Psoas muscle (tissue), 7 donors: ENCODE measurements at regions not wholly inside any gene's neighbourhood (a gene's known extent, or its start where the extent isn't known, plus 50 kb on each side); places are given as distances from the start of the nearest gene placed in this dataset.

Source experiments
- ATAC-seq, 4 donors: fragments of 200-7000 bp; cut with Tn5 transposase; one replicate each; pipeline ENCODE4 v1.9.1; 2020; ENCODE audit warnings: moderate library complexity in 3 of 4, mild to moderate bottlenecking in 2 of 4
- DNase-seq, 2 donors: peaks; one replicate each; pipeline ENCODE4 v3.0.0-alpha.2; 2020
- H3K27ac ChIP-seq: fragments of 200-600 bp; one replicate; pipeline ENCODE4 v1.8.0; 2022
- H3K27me3 ChIP-seq, 3 donors: fragments of 200-600 bp in 1 of 3; one replicate each; pipeline versions ENCODE4 v1.6.1 to v1.8.0; 2013 to 2022; ENCODE audit warnings: low read length in 2 of 3, mild to moderate bottlenecking in 2 of 3, moderate library complexity in 1 of 3; ENCODE audit not compliant: insufficient read depth in 3 of 3
- H3K36me3 ChIP-seq, 2 donors: fragments of 200-600 bp in 1 of 2; one replicate each; pipeline versions ENCODE4 v1.6.1 to v1.8.0; 2013 to 2022; ENCODE audit warnings: low read depth in 1 of 2, mild to moderate bottlenecking in 1 of 2, moderate library complexity in 1 of 2; ENCODE audit not compliant: insufficient read depth in 1 of 2
- H3K4me1 ChIP-seq: fragments of 200-600 bp; one replicate; pipeline ENCODE4 v1.8.0; 2022
- H3K4me3 ChIP-seq: fragments of 200-600 bp; one replicate; pipeline ENCODE4 v1.8.0; 2022; ENCODE audit warnings: mild to moderate bottlenecking
- H3K9me3 ChIP-seq: fragments of 200-600 bp; one replicate; pipeline ENCODE4 v1.8.0; 2022
- CTCF ChIP-seq: fragments of 200-600 bp; IDR thresholded peaks from one replicate; pipeline ENCODE4 v1.8.0; 2022; ENCODE audit warnings: antibody characterized with exemption
- WGBS, 3 donors: extraction: QIAGEN DNeasy Blood & Tissue Kit; methylation state at CpG; one replicate each; pipeline versions ENCODE4 v1.1.6 to v1.1.7; 2013; 5-methylcytosine and 5-hydroxymethylcytosine counted together
- intact Hi-C, 2 donors: fragments of 100-400 bp; cut with DNase I; formaldehyde crosslinking; loops; one replicate each; pipeline versions ENCODE4 v1.11.0 to v1.14.2; 2022
- donor health status: healthy with polysubstance abuse.
- donor health status: DM: no; HTN: no; CAD: no; lungs with moderate emphysema.
- donor health status: Bipolar disorder and iron deficiency.
- donor health status: healthy.
- donor health status: DM: yes; HTN: yes; CAD: no.
- donor health status: DM: no; HTN: no; CAD: no.
- donor health status: DM: yes; HTN: yes; CAD: no.

- Histone ChIP-seq H3K27me3 (no peaks in the 10 kb centered on the region), H3K4me1 (no peaks in the 10 kb centered on the region), H3K36me3 (no peaks in the 10 kb centered on the region), H3K27ac (no peak overlapping the region), H3K4me3 (no peak overlapping the region), H3K9me3 (no peaks in the 10 kb centered on the region)
- no peak for TF ChIP-seq CTCF
- WGBS, 3 donors = 64 to 71% (median 70%) methylated on average over 2 of the region's 2 CpGs
- no peak for ATAC-seq
- intact Hi-C loops = no loop called here
- DNase-seq = no peak
These were observed 322.1 kb upstream of the CCL2 start for GRCh38 chr17:33932996-33933395.

- H3K4me1 ChIP-seq = no peaks in the 10 kb centered on the region
- ATAC-seq = no peak
- no peaks in the 10 kb centered on the region for H3K9me3 ChIP-seq
- no peaks in the 10 kb centered on the region for H3K36me3 ChIP-seq
- no peak for TF ChIP-seq CTCF
- intact Hi-C loops = no loop called here
- no peak overlapping the region for H3K4me3 ChIP-seq
- H3K27me3 ChIP-seq = no peaks in the 10 kb centered on the region
- no peak overlapping the region for H3K27ac ChIP-seq
- WGBS, 3 donors = 26 to 37% (median 28%) methylated on average over 5 of the region's 5 CpGs
- no peak for DNase-seq
These were observed 321.5 kb upstream of the CCL2 start for GRCh38 chr17:33933576-33933975.

- H3K27ac ChIP-seq = no peak overlapping the region
- intact Hi-C loops = no loop called here
- no peaks in the 10 kb centered on the region for H3K27me3 ChIP-seq
- no peak for DNase-seq
- no peak for ATAC-seq
- H3K9me3 ChIP-seq = no peaks in the 10 kb centered on the region
- no peaks in the 10 kb centered on the region for H3K4me1 ChIP-seq
- WGBS, 3 donors = 73 to 95% (median 92%) methylated on average over 1 of the region's 1 CpG
- no peak for TF ChIP-seq CTCF
- no peak overlapping the region for H3K4me3 ChIP-seq
- no peaks in the 10 kb centered on the region for H3K36me3 ChIP-seq
These were observed 320.4 kb upstream of the CCL2 start for GRCh38 chr17:33934696-33935095.

GRCh38 chr17:33935822-33936221 lies 319.3 kb upstream of the CCL2 start:
- intact Hi-C loops = no loop called here
- Histone ChIP-seq H3K27ac (no peak overlapping the region), H3K27me3 (no peaks in the 10 kb centered on the region), H3K9me3 (no peaks in the 10 kb centered on the region), H3K36me3 (no peaks in the 10 kb centered on the region), H3K4me3 (no peak overlapping the region), H3K4me1 (no peaks in the 10 kb centered on the region)
- DNase-seq (no peak), ATAC-seq (no peak)
- WGBS, 3 donors = 94 to 96% (median 96%) methylated on average over 4 of the region's 4 CpGs
- no peak for TF ChIP-seq CTCF

GRCh38 chr17:33936764-33937163 lies 318.3 kb upstream of the CCL2 start:
- H3K4me1 ChIP-seq = no peaks in the 10 kb centered on the region
- H3K27me3 ChIP-seq = no peaks in the 10 kb centered on the region
- TF ChIP-seq CTCF = no peak
- no peak overlapping the region for H3K27ac ChIP-seq
- DNase-seq (no peak), ATAC-seq (no peak)
- intact Hi-C loops = no loop called here
- no peak overlapping the region for H3K4me3 ChIP-seq
- H3K9me3 ChIP-seq = no peaks in the 10 kb centered on the region
- H3K36me3 ChIP-seq = no peaks in the 10 kb centered on the region
- WGBS, 3 donors = 93 to 95% (median 94%) methylated on average over 5 of the region's 5 CpGs
